ENCODE measurements at regions not wholly inside any gene's neighbourhood (a gene's known extent, or its start where the extent isn't known, plus 50 kb on each side); places are given as distances from the start of the nearest gene placed in this dataset.
A peak's percentile ranks its signal among the peaks of the same experiment; 100 is the strongest.

- WGBS (ENCODE audit: low lambda C conversion rate, missing lambda C conversion rate): 72% methylated on average over 6 of the region's 6 CpGs
- no peak overlapping the region for H3K4me2 ChIP-seq
- no peak overlapping the region for H3K4me3 ChIP-seq
- H3K27me3 ChIP-seq: no peaks in the 10 kb centered on the region
- DNase-seq (ENCODE audit: low spot score): peak; percentile 17
- no peaks in the 10 kb centered on the region for H3K9me2 ChIP-seq (replicated peaks; ENCODE audit: insufficient read depth)
- H3K79me2 ChIP-seq: no peaks in the 10 kb centered on the region
- H2AFZ ChIP-seq: no peak overlapping the region
- no peaks in the 10 kb centered on the region for H3K36me3 ChIP-seq (replicated peaks; ENCODE audit: insufficient read depth, low read depth)
- no peaks in the 10 kb centered on the region for H4K20me1 ChIP-seq (ENCODE audit: insufficient read depth, poor library complexity, severe bottlenecking)
- TF ChIP-seq EZH2phosphoT487 (IDR thresholded peaks at IDR 0.05; ENCODE audit: low read depth, severe bottlenecking, unreplicated experiment) (no peak), EZH2 (IDR thresholded peaks at IDR 0.05; ENCODE audit: borderline replicate concordance) (no peak)
- H3K4me1 ChIP-seq (ENCODE audit: insufficient read depth): no peaks in the 10 kb centered on the region
- no peak overlapping the region for H3K27ac ChIP-seq
- no peaks in the 10 kb centered on the region for H3K9me3 ChIP-seq (ENCODE audit: low read depth)
Observed at GRCh38 chr12:107461222-107461975, 224.2 kb upstream of the PWP1 start.

DNA sequence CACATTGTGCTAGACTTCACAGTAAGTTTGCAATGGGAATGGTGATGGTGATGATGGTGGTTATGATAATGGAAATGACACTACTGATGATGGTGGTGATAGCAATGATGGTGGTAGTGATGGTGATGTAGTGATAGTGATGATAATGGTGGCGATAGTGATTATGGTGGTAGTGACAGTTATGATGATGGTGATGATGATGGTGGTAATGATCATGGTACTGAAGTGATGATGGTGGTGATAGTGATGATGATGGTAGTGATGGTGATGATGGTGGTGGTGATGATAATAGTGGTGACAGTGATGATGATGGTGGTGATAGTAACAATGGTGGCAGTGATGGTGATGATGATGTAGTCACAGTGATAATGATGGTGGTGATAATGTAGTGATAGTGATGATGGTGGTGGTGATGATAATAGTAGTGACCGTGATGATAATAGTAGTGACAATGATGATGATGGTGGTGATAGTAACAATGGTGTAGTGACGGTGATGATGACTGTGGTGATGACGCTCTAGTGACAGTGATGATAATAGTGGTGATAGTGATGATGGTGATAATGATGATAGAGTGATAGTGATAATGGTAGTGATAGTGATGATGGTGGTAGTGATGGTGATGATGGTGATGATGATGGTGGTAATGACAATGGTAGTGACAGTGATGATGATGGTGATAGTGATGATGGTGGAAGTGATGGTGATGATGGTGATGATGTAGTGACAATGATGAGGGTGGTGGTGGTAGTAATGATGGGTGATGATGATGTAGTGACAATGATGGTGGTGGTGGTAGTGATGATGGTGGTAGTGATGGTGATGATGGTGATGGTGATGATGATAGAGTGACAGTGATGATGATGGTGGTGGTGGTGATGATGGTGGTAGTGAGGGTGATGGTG is 222.9 kb upstream of the PWP1 start:
- no peak overlapping the region for H3K4me2 ChIP-seq
- DNase-seq (ENCODE audit: low spot score): no peak
- H3K9me2 ChIP-seq (replicated peaks; ENCODE audit: insufficient read depth): no peaks in the 10 kb centered on the region
- TF ChIP-seq EZH2phosphoT487 (IDR thresholded peaks at IDR 0.05; ENCODE audit: low read depth, severe bottlenecking, unreplicated experiment) (no peak), CTCF (IDR thresholded peaks at IDR 0.05; ENCODE audit: poor library complexity) (no peak), EZH2 (IDR thresholded peaks at IDR 0.05; ENCODE audit: borderline replicate concordance) (no peak)
- no peaks in the 10 kb centered on the region for H3K9me3 ChIP-seq (ENCODE audit: low read depth)
- H4K20me1 ChIP-seq (ENCODE audit: insufficient read depth, poor library complexity, severe bottlenecking): no peaks in the 10 kb centered on the region
- 96% methylated on average over 4 of the region's 4 CpGs for WGBS (ENCODE audit: low lambda C conversion rate, missing lambda C conversion rate)
- H3K4me3 ChIP-seq: no peak overlapping the region
- no peaks in the 10 kb centered on the region for H3K36me3 ChIP-seq (replicated peaks; ENCODE audit: insufficient read depth, low read depth)
- H3K27ac ChIP-seq: no peak overlapping the region
- no peak overlapping the region for H2AFZ ChIP-seq
- no peaks in the 10 kb centered on the region for H3K79me2 ChIP-seq
- no peaks in the 10 kb centered on the region for H3K27me3 ChIP-seq
- H3K4me1 ChIP-seq (ENCODE audit: insufficient read depth): no peaks in the 10 kb centered on the region

GRCh38 chr12:107464644-107465043 is 221.0 kb upstream of the PWP1 start:
- TF ChIP-seq EZH2phosphoT487 (IDR thresholded peaks at IDR 0.05; ENCODE audit: low read depth, severe bottlenecking, unreplicated experiment) (no peak), EZH2 (IDR thresholded peaks at IDR 0.05; ENCODE audit: borderline replicate concordance) (no peak), CTCF (IDR thresholded peaks at IDR 0.05; ENCODE audit: poor library complexity) (no peak)
- H2AFZ ChIP-seq: no peak overlapping the region
- no peak overlapping the region for H3K4me2 ChIP-seq
- DNase-seq (ENCODE audit: low spot score): no peak
- no peak overlapping the region for H3K4me3 ChIP-seq
- no peaks in the 10 kb centered on the region for H3K79me2 ChIP-seq
- H3K27ac ChIP-seq: no peak overlapping the region
- no peaks in the 10 kb centered on the region for H3K27me3 ChIP-seq
- H3K36me3 ChIP-seq (replicated peaks; ENCODE audit: insufficient read depth, low read depth): no peaks in the 10 kb centered on the region
- H3K4me1 ChIP-seq (ENCODE audit: insufficient read depth): no peaks in the 10 kb centered on the region
- 97% methylated on average over 1 of the region's 1 CpG for WGBS (ENCODE audit: low lambda C conversion rate, missing lambda C conversion rate)
- no peaks in the 10 kb centered on the region for H3K9me2 ChIP-seq (replicated peaks; ENCODE audit: insufficient read depth)
- H4K20me1 ChIP-seq (ENCODE audit: insufficient read depth, poor library complexity, severe bottlenecking): no peaks in the 10 kb centered on the region
- no peaks in the 10 kb centered on the region for H3K9me3 ChIP-seq (ENCODE audit: low read depth)

DNA sequence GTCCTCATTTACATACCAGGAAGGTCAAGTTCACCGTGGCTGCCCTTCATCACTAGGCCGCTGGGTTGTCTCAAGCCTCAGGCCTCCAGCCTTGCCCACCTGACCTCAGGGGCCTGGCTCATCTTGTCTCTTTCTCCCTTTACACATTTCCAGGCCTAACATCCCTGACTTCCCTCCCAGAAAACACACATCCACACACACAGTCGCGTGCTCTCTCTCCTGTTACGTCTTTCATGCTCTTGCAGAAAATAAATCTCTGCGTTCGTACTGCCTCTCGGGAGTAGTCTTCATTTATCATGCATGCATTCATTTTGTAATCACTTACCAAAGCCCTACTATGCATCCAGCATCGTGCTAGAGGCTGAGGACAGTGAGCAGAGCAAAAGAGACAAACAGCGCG is 220.0 kb upstream of the PWP1 start:
- Histone ChIP-seq H3K9me2 (replicated peaks; ENCODE audit: insufficient read depth) (no peaks in the 10 kb centered on the region), H3K4me3 (no peak overlapping the region), H3K4me1 (ENCODE audit: insufficient read depth) (no peaks in the 10 kb centered on the region), H2AFZ (no peak overlapping the region), H3K27ac (no peak overlapping the region), H3K79me2 (no peaks in the 10 kb centered on the region), H3K4me2 (no peak overlapping the region), H3K27me3 (no peaks in the 10 kb centered on the region), H3K9me3 (ENCODE audit: low read depth) (no peaks in the 10 kb centered on the region), H3K36me3 (replicated peaks; ENCODE audit: insufficient read depth, low read depth) (no peaks in the 10 kb centered on the region), H4K20me1 (ENCODE audit: insufficient read depth, poor library complexity, severe bottlenecking) (no peaks in the 10 kb centered on the region)
- whole genome bisulfite sequencing (ENCODE audit: low lambda C conversion rate, missing lambda C conversion rate): 84% methylated on average over 11 of the region's 11 CpGs
- no peak for DNase-seq (ENCODE audit: low spot score)
- no peak for TF ChIP-seq EZH2phosphoT487 (IDR thresholded peaks at IDR 0.05; ENCODE audit: low read depth, severe bottlenecking, unreplicated experiment)
- no peak for TF ChIP-seq EZH2 (IDR thresholded peaks at IDR 0.05; ENCODE audit: borderline replicate concordance)
- no peak for TF ChIP-seq CTCF (IDR thresholded peaks at IDR 0.05; ENCODE audit: poor library complexity)
